ENCODE measurements at regions not wholly inside any gene's neighbourhood (a gene's known extent, or its start where the extent isn't known, plus 50 kb on each side); places are given as distances from the start of the nearest gene placed in this dataset.
A peak's percentile ranks its signal among the peaks of the same experiment; 100 is the strongest.

GRCh38 chr4:123060039-123060770 lies 137.8 kb upstream of the NUDT6 start:
- Histone ChIP-seq H3K79me2 (ENCODE audit: insufficient read depth, low read length) (no peaks in the 10 kb centered on the region), H3K4me1 (ENCODE audit: insufficient read depth, low read length) (no peaks in the 10 kb centered on the region), H3K9ac (ENCODE audit: low read length) (no peak overlapping the region), H2AFZ (ENCODE audit: low read depth, low read length) (no peak overlapping the region), H3K4me2 (ENCODE audit: low read length) (no peak overlapping the region), H3K9me3 (ENCODE audit: insufficient read depth, low read depth, low read length) (no peaks in the 10 kb centered on the region), H4K20me1 (ENCODE audit: insufficient read depth, low read length) (no peaks in the 10 kb centered on the region), H3K4me3 (ENCODE audit: insufficient read depth, low read depth, low read length) (no peak overlapping the region), H3K36me3 (ENCODE audit: insufficient read depth, low read length) (no peaks in the 10 kb centered on the region), H3K27ac (ENCODE audit: low read depth, low read length) (no peak overlapping the region), H3K27me3 (ENCODE audit: insufficient read depth, low read length) (no peaks in the 10 kb centered on the region)
- Mint-ChIP-seq H3K27ac (ENCODE audit: unreplicated experiment) (no peak overlapping the region), H3K4me1 (ENCODE audit: low read depth, unreplicated experiment) (no peaks in the 10 kb centered on the region), H3K27me3 (ENCODE audit: low read depth, unreplicated experiment) (no peaks in the 10 kb centered on the region), H3K4me3 (ENCODE audit: unreplicated experiment) (no peak overlapping the region), H3K36me3 (ENCODE audit: low read depth, unreplicated experiment) (peaks cover 13% of the 10 kb centered on the region), H3K9me3 (ENCODE audit: unreplicated experiment) (no peaks in the 10 kb centered on the region)
- FAIRE-seq (no peak), DNase-seq (ENCODE audit: low read depth) (no peak)
- TF ChIP-seq EZH2 (IDR thresholded peaks at IDR 0.05; ENCODE audit: insufficient read depth, low read length) (no peak), CTCF (IDR thresholded peaks at IDR 0.05; ENCODE audit: insufficient read depth, low read depth, low read length) (no peak)

- no peaks in the 10 kb centered on the region for H3K4me1 Mint-ChIP-seq (ENCODE audit: low read depth, unreplicated experiment)
- peak; percentile 37 for DNase-seq (ENCODE audit: low read depth)
- H3K27ac Mint-ChIP-seq (ENCODE audit: unreplicated experiment) = no peak overlapping the region
- Histone ChIP-seq H3K9me3 (ENCODE audit: insufficient read depth, low read depth, low read length) (no peaks in the 10 kb centered on the region), H3K27me3 (ENCODE audit: insufficient read depth, low read length) (no peaks in the 10 kb centered on the region), H4K20me1 (ENCODE audit: insufficient read depth, low read length) (no peaks in the 10 kb centered on the region), H3K27ac (ENCODE audit: low read depth, low read length) (no peak overlapping the region), H3K79me2 (ENCODE audit: insufficient read depth, low read length) (no peaks in the 10 kb centered on the region), H3K4me3 (ENCODE audit: insufficient read depth, low read depth, low read length) (no peak overlapping the region), H3K36me3 (ENCODE audit: insufficient read depth, low read length) (no peaks in the 10 kb centered on the region), H3K4me2 (ENCODE audit: low read length) (no peak overlapping the region), H3K9ac (ENCODE audit: low read length) (no peak overlapping the region), H3K4me1 (ENCODE audit: insufficient read depth, low read length) (no peaks in the 10 kb centered on the region), H2AFZ (ENCODE audit: low read depth, low read length) (no peak overlapping the region)
- H3K4me3 Mint-ChIP-seq (ENCODE audit: unreplicated experiment) = no peak overlapping the region
- H3K27me3 Mint-ChIP-seq (ENCODE audit: low read depth, unreplicated experiment) = no peaks in the 10 kb centered on the region
- no peak for FAIRE-seq
- no peaks in the 10 kb centered on the region for H3K9me3 Mint-ChIP-seq (ENCODE audit: unreplicated experiment)
- H3K36me3 Mint-ChIP-seq (ENCODE audit: low read depth, unreplicated experiment) = peaks cover 11% of the 10 kb centered on the region
- TF ChIP-seq EZH2 (IDR thresholded peaks at IDR 0.05; ENCODE audit: insufficient read depth, low read length) = no peak
- TF ChIP-seq CTCF (IDR thresholded peaks at IDR 0.05; ENCODE audit: insufficient read depth, low read depth, low read length) = no peak
Observed at GRCh38 chr4:123064390-123064789, 142.0 kb upstream of the NUDT6 start.

- Mint-ChIP-seq H3K27ac (ENCODE audit: unreplicated experiment) (no peak overlapping the region), H3K36me3 (ENCODE audit: low read depth, unreplicated experiment) (no peaks in the 10 kb centered on the region), H3K4me3 (ENCODE audit: unreplicated experiment) (no peak overlapping the region), H3K27me3 (ENCODE audit: low read depth, unreplicated experiment) (no peaks in the 10 kb centered on the region), H3K4me1 (ENCODE audit: low read depth, unreplicated experiment) (no peaks in the 10 kb centered on the region), H3K9me3 (ENCODE audit: unreplicated experiment) (no peaks in the 10 kb centered on the region)
- no peak overlapping the region for H3K4me2 ChIP-seq (ENCODE audit: low read length)
- no peaks in the 10 kb centered on the region for H3K36me3 ChIP-seq (ENCODE audit: insufficient read depth, low read length)
- no peaks in the 10 kb centered on the region for H3K27me3 ChIP-seq (ENCODE audit: insufficient read depth, low read length)
- no peak for DNase-seq (ENCODE audit: low read depth)
- H3K9me3 ChIP-seq (ENCODE audit: insufficient read depth, low read depth, low read length) = no peaks in the 10 kb centered on the region
- H3K4me1 ChIP-seq (ENCODE audit: insufficient read depth, low read length) = no peaks in the 10 kb centered on the region
- no peak overlapping the region for H3K9ac ChIP-seq (ENCODE audit: low read length)
- no peak for FAIRE-seq
- H3K27ac ChIP-seq (ENCODE audit: low read depth, low read length) = no peak overlapping the region
- H4K20me1 ChIP-seq (ENCODE audit: insufficient read depth, low read length) = no peaks in the 10 kb centered on the region
- no peak overlapping the region for H2AFZ ChIP-seq (ENCODE audit: low read depth, low read length)
- no peak for TF ChIP-seq EZH2 (IDR thresholded peaks at IDR 0.05; ENCODE audit: insufficient read depth, low read length)
- TF ChIP-seq CTCF (IDR thresholded peaks at IDR 0.05; ENCODE audit: insufficient read depth, low read depth, low read length) = no peak
- H3K4me3 ChIP-seq (ENCODE audit: insufficient read depth, low read depth, low read length) = no peak overlapping the region
- no peaks in the 10 kb centered on the region for H3K79me2 ChIP-seq (ENCODE audit: insufficient read depth, low read length)
Observed at GRCh38 chr4:123068081-123068480, 145.7 kb upstream of the NUDT6 start.

All from astrocyte (in vitro differentiated cells and primary cell).